GM12878 (cell line): ENCODE measurements at regions not wholly inside any gene's neighbourhood (a gene's known extent, or its start where the extent isn't known, plus 50 kb on each side); places are given as distances from the start of the nearest gene placed in this dataset.

Source experiments
- ATAC-seq: fragments of 200-7000 bp; cut with Tn5 transposase; 3 replicates; pipeline ENCODE4 v1.9.1; 2020; ENCODE audit warnings: mild to moderate bottlenecking, moderate library complexity
- BruUV-seq: library from RNA; stranded (reverse); fragments of 400-500 nt; replicated peaks from 2 replicates; lab custom pipeline; 2021; lab: Mats Ljungman, UMichigan
- CTCF ChIA-PET: fragments of 300-600 bp; sonication (Branson Sonifier 250); formaldehyde crosslinking; extraction: SDS; loops from one replicate; lab custom pipeline; 2021; ENCODE audit warnings: inconsistent platforms; lab: Yijun Ruan, JAX
- POLR2A ChIA-PET: fragments of 350-600 bp; formaldehyde crosslinking; extraction: SDS; loops from one replicate; lab custom pipeline; 2021; ENCODE audit warnings: inconsistent platforms; lab: Charles Lee
- RAD21 ChIA-PET: fragments of 300-600 bp; sonication (Branson Sonifier 250); formaldehyde crosslinking; loops from one replicate; lab custom pipeline; 2023; ENCODE audit warnings: antibody characterized with exemption; ENCODE audit not compliant: unreplicated experiment; lab: Charles Lee
- SMC1A ChIA-PET: fragments of 300-600 bp; sonication (Branson Sonifier 250); formaldehyde crosslinking; loops from one replicate; lab custom pipeline; 2023; ENCODE audit not compliant: unreplicated experiment, uncharacterized antibody; lab: Charles Lee
- DNase-seq: peaks from one replicate; pipeline ENCODE4 v3.0.0-alpha.2; 2011; ENCODE audit warnings: low read depth, low spot score
- FAIRE-seq: peaks from 3 replicates; lab custom pipeline; 2011; peaks lifted over from hg19 to GRCh38; lab: Jason Lieb, UNC
- H2AFZ ChIP-seq: 2 replicates; pipeline ENCODE4 v1.6.0; 2011; ENCODE audit warnings: low read depth, low read length, control low read depth; ENCODE audit not compliant: control insufficient read depth
- H3K27ac ChIP-seq: 2 replicates; pipeline ENCODE4 v1.5.1; 2011; ENCODE audit warnings: control low read depth; ENCODE audit not compliant: control insufficient read depth, insufficient read depth
- H3K27me3 ChIP-seq, 2 experiments: replicated peaks in 1 of 2; 2 replicates each; pipeline versions ENCODE4 v1.6.0 to v1.6.1; 2011; ENCODE audit warnings: low read length in 1 of 2; ENCODE audit not compliant: control insufficient read depth in 2 of 2, insufficient read depth in 2 of 2
- H3K36me3 ChIP-seq, 2 experiments: 2 replicates each; pipeline ENCODE4 v1.5.1; 2011; ENCODE audit warnings: low read length in 1 of 2; ENCODE audit not compliant: control insufficient read depth in 2 of 2, insufficient read depth in 2 of 2
- H3K4me1 ChIP-seq: 2 replicates; pipeline ENCODE4 v1.6.1; 2011; ENCODE audit warnings: mild to moderate bottlenecking, low read length, moderate library complexity, mixed read lengths; ENCODE audit not compliant: control insufficient read depth, insufficient read depth
- H3K4me2 ChIP-seq: 2 replicates; pipeline ENCODE4 v1.6.0; 2011; ENCODE audit warnings: control low read depth; ENCODE audit not compliant: control insufficient read depth, insufficient read depth
- H3K4me3 ChIP-seq: fragments of 200-600 bp; sonication (generic); 2 replicates; pipeline ENCODE4 v1.5.1; 2016
- H3K79me2 ChIP-seq: 2 replicates; pipeline ENCODE4 v1.6.0; 2011; ENCODE audit warnings: low read length; ENCODE audit not compliant: control insufficient read depth, insufficient read depth
- H3K9ac ChIP-seq: 2 replicates; pipeline ENCODE4 v1.8.0; 2011; ENCODE audit warnings: low read length, control low read depth, mixed read lengths; ENCODE audit not compliant: control insufficient read depth, insufficient read depth
- H3K9me3 ChIP-seq: replicated peaks from 3 replicates; pipeline ENCODE4 v1.5.1; 2011; ENCODE audit warnings: mild to moderate bottlenecking, low read length; ENCODE audit not compliant: control insufficient read depth, insufficient read depth
- H4K20me1 ChIP-seq: 2 replicates; pipeline ENCODE4 v1.6.0; 2011; ENCODE audit not compliant: control insufficient read depth, insufficient read depth
- ATF7 ChIP-seq: fragments of 450-650 bp; IDR thresholded peaks from 2 replicates; pipeline ENCODE4 v1.6.1; 2016; ENCODE audit warnings: low read depth, mild to moderate bottlenecking
- ESRRA ChIP-seq: IDR thresholded peaks from 2 replicates; pipeline ENCODE4 v1.6.1; 2012; ENCODE audit warnings: mild to moderate bottlenecking, low read length, improper control_type of control experiment
- HDAC2 ChIP-seq: fragments of 200-600 bp; sonication (generic); IDR thresholded peaks from 2 replicates; pipeline ENCODE4 v1.6.1; 2017
- KLF5 ChIP-seq: fragments of 450-650 bp; IDR thresholded peaks from 2 replicates; pipeline ENCODE4 v1.6.1; 2014; ENCODE audit warnings: mild to moderate bottlenecking; ENCODE audit not compliant: partially characterized antibody
- MEF2A ChIP-seq: IDR thresholded peaks from 2 replicates; pipeline ENCODE4 v1.6.1; 2011; ENCODE audit warnings: low read depth, mild to moderate bottlenecking, low read length, moderate library complexity; ENCODE audit not compliant: insufficient read depth
- MYC ChIP-seq: IDR thresholded peaks from 2 replicates; pipeline ENCODE4 v1.6.1; 2011; ENCODE audit warnings: mild to moderate bottlenecking, low read length, moderate library complexity, inconsistent platforms; ENCODE audit not compliant: insufficient read depth, insufficient replicate concordance, insufficient read length, severe bottlenecking
- NR2C1 ChIP-seq: fragments of 450-650 bp; IDR thresholded peaks from 2 replicates; pipeline ENCODE4 v1.6.1; 2017; ENCODE audit warnings: antibody characterized with exemption, mild to moderate bottlenecking, moderate library complexity
- NR2F1 ChIP-seq: fragments of 450-650 bp; conservative IDR thresholded peaks from 2 replicates; pipeline ENCODE4 v1.6.1; 2017; ENCODE audit warnings: mild to moderate bottlenecking
- RFX5 ChIP-seq: IDR thresholded peaks from 2 replicates; pipeline ENCODE4 v1.6.1; 2011; ENCODE audit warnings: low read depth, low read length, improper control_type of control experiment
- ZNF24 ChIP-seq: fragments of 450-650 bp; IDR thresholded peaks from 2 replicates; pipeline ENCODE4 v1.6.1; 2017; ENCODE audit warnings: antibody characterized with exemption, mild to moderate bottlenecking
- ZNF274 ChIP-seq: IDR thresholded peaks from one replicate; pipeline ENCODE4 v1.8.0; 2011; ENCODE audit not compliant: insufficient read length, insufficient read depth
- WGBS: methylation state at CpG from one replicate; pipeline ENCODE4 v1.1.6; 2016; ENCODE audit warnings: low lambda C conversion rate; ENCODE audit not compliant: insufficient replicate concordance, insufficient coverage; ENCODE audit errors: missing lambda C conversion rate; 5-methylcytosine and 5-hydroxymethylcytosine counted together
- in situ Hi-C: fragments of 300-500 bp; cut with MboI; formaldehyde crosslinking; loops from 9 replicates; pipeline ENCODE4 v1.14.3; 2018; ENCODE audit warnings: mixed read lengths
- intact Hi-C: fragments of 100-400 bp; cut with micrococcal nuclease; formaldehyde crosslinking; loops from one replicate; pipeline ENCODE4 v1.14.2; 2022; ENCODE audit not compliant: unreplicated experiment
- TF ChIP-seq, protein P1 (sequence below): IDR thresholded peaks from 2 replicates; pipeline ENCODE4 v1.6.1; 2011; ENCODE audit warnings: borderline replicate concordance, low read depth, mild to moderate bottlenecking, moderate library complexity, mixed read lengths, low read length; ENCODE audit not compliant: insufficient read depth; ENCODE audit errors: extremely low read length

DNA sequence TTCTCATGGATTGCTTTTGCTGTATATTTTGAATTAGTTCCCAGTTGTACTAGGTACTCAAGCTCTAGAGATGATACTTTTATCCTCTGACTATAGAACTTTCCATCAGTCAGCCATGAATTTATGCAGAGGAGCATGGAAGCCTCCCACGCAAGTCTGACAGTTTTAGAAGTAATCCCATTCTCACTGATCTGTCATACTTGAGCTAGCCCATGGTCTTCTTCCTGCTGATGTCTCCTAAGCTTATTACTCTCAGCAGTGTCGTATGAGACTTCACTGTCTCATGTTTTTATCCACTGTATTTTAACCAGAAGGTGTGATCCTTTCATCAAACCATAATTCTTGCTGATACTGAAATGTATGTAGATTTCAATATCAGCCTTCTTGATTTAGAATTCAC, 715.2 kb upstream of the MARCKS start:
- in situ Hi-C loops, result no loop called here
- Histone ChIP-seq H3K4me2 (no peak overlapping the region), H3K79me2 (no peaks in the 10 kb centered on the region), H3K9ac (no peak overlapping the region), H3K4me3 (no peak overlapping the region), H3K36me3 (no peaks in the 10 kb centered on the region), H3K4me1 (no peaks in the 10 kb centered on the region), H3K27me3 (no peaks in the 10 kb centered on the region), H3K9me3 (no peaks in the 10 kb centered on the region), H3K27ac (no peak overlapping the region), H4K20me1 (no peaks in the 10 kb centered on the region)
- ChIA-PET SMC1A (no interaction called here), POLR2A (no interaction called here), CTCF (no interaction called here), RAD21 (interaction anchor here (0.6 kb wide), 1 partner anchor 376 kb away, joined by 3 read pairs; no protein-coding TSS in a partner anchor)
- WGBS, result 38% methylated on average over 2 of the region's 2 CpGs
- no TSS peak for BruUV-seq
- FAIRE-seq (no peak), ATAC-seq (no peak), DNase-seq (no peak)
- TF ChIP-seq MYC (no peak), KLF5 (no peak), MEF2A (no peak), ZNF24 (no peak), HDAC2 (no peak), NR2F1 (no peak)
- TF ChIP-seq, all 136 proteins: peak for 0
- intact Hi-C loops, result no loop called here
- no peak overlapping the region for H2AFZ ChIP-seq

DNA sequence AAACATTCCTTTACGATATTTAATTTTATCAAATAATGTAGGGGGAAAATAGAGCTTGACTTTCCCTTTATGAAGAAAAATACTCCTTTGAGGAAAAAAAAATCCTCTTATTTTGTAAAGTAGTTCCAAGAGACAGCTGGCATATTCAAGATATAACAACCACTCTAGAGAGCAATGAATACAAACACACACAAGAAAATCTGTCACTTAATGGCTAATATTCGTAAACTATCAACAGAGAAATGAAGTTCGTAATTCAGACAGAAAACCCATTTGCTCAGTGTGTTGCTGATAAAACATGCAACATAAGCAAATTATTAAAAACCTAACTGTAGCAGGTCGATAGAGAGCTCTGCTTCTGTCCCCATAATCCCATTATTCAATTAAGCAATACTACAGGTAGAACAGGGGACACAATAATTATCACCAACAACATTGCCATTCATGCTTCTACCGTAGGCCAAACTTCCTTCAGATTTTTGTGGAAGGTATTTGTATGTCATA, 714.4 kb upstream of the MARCKS start:
- SMC1A ChIA-PET, result no interaction called here
- POLR2A ChIA-PET, result no interaction called here
- Histone ChIP-seq H3K36me3 (no peaks in the 10 kb centered on the region), H3K79me2 (no peaks in the 10 kb centered on the region), H3K9ac (no peak overlapping the region), H3K4me2 (no peak overlapping the region), H2AFZ (no peak overlapping the region), H3K9me3 (no peaks in the 10 kb centered on the region), H3K27ac (no peak overlapping the region), H3K4me3 (no peak overlapping the region), H4K20me1 (no peaks in the 10 kb centered on the region), H3K4me1 (no peaks in the 10 kb centered on the region), H3K27me3 (no peaks in the 10 kb centered on the region)
- ATAC-seq, result no peak
- no peak for FAIRE-seq
- RAD21 ChIA-PET, result no interaction called here
- in situ Hi-C loops (no loop called here), intact Hi-C loops (no loop called here)
- no TSS peak for BruUV-seq
- CTCF ChIA-PET, result no interaction called here
- 46% methylated on average over 5 of the region's 5 CpGs for WGBS
- no peak for DNase-seq
- TF ChIP-seq, protein P1, sequence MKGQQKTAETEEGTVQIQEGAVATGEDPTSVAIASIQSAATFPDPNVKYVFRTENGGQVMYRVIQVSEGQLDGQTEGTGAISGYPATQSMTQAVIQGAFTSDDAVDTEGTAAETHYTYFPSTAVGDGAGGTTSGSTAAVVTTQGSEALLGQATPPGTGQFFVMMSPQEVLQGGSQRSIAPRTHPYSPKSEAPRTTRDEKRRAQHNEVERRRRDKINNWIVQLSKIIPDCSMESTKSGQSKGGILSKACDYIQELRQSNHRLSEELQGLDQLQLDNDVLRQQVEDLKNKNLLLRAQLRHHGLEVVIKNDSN, result no peak
- TF ChIP-seq ESRRA (no peak), ZNF274 (no peak), RFX5 (no peak), ATF7 (no peak), NR2C1 (no peak)
